ENCODE measurements at regions not wholly inside any gene's neighbourhood (a gene's known extent, or its start where the extent isn't known, plus 50 kb on each side); places are given as distances from the start of the nearest gene placed in this dataset.

- TF ChIP-seq CTCF (IDR thresholded peaks at IDR 0.05; ENCODE audit: insufficient read depth, low read length): no peak
- TF ChIP-seq GABPA (IDR thresholded peaks at IDR 0.05; ENCODE audit: low read depth): no peak
- no peak for TF ChIP-seq POLR2AphosphoS5 (IDR thresholded peaks at IDR 0.05; ENCODE audit: low read depth)
Observed at GRCh38 chr1:56003846-56004245, 575.5 kb downstream of the PLPP3 start.
